ENCODE measurements at regions not wholly inside any gene's neighbourhood (a gene's known extent, or its start where the extent isn't known, plus 50 kb on each side); places are given as distances from the start of the nearest gene placed in this dataset.

- no peak overlapping the region for H3K27ac Mint-ChIP-seq (ENCODE audit: unreplicated experiment)
- TF ChIP-seq CTCF (IDR thresholded peaks at IDR 0.05) = no peak
- no peak for DNase-seq (ENCODE audit: low spot score)
- peaks cover 4% of the 10 kb centered on the region for H3K27me3 Mint-ChIP-seq (ENCODE audit: low read depth)
- no peaks in the 10 kb centered on the region for H3K4me1 Mint-ChIP-seq (ENCODE audit: low read depth)
- H3K4me3 Mint-ChIP-seq (ENCODE audit: unreplicated experiment) = no peak overlapping the region
- H3K36me3 Mint-ChIP-seq (ENCODE audit: low read depth) = no peaks in the 10 kb centered on the region
- H3K9me3 Mint-ChIP-seq (ENCODE audit: low read depth) = no peaks in the 10 kb centered on the region
These were observed 325.3 kb downstream of the ZNF516 start for GRCh38 chr18:76169733-76170132.

GRCh38 chr18:76167845-76168621, 327.0 kb downstream of the ZNF516 start:
- H3K27ac Mint-ChIP-seq (ENCODE audit: unreplicated experiment) = no peak overlapping the region

GRCh38 chr18:76167410-76167809, 327.6 kb downstream of the ZNF516 start:
- no peaks in the 10 kb centered on the region for H3K4me1 Mint-ChIP-seq (ENCODE audit: low read depth)
- no peak overlapping the region for H3K4me3 Mint-ChIP-seq (ENCODE audit: unreplicated experiment)
- DNase-seq (ENCODE audit: low spot score) = no peak
- H3K9me3 Mint-ChIP-seq (ENCODE audit: low read depth) = peaks cover 8% of the 10 kb centered on the region
- no peaks in the 10 kb centered on the region for H3K36me3 Mint-ChIP-seq (ENCODE audit: low read depth)
- no peak for TF ChIP-seq CTCF (IDR thresholded peaks at IDR 0.05)
- H3K27me3 Mint-ChIP-seq (ENCODE audit: low read depth) = peaks cover 4% of the 10 kb centered on the region
- no peak overlapping the region for H3K27ac Mint-ChIP-seq (ENCODE audit: unreplicated experiment)

More at GRCh38 chr18:76167845-76168621, 327.0 kb downstream of the ZNF516 start:
- H3K4me3 Mint-ChIP-seq (ENCODE audit: unreplicated experiment) = no peak overlapping the region
- H3K9me3 Mint-ChIP-seq (ENCODE audit: low read depth) = peaks cover 7% of the 10 kb centered on the region
- no peak for DNase-seq (ENCODE audit: low spot score)
- no peaks in the 10 kb centered on the region for H3K4me1 Mint-ChIP-seq (ENCODE audit: low read depth)
- H3K36me3 Mint-ChIP-seq (ENCODE audit: low read depth) = no peaks in the 10 kb centered on the region
- TF ChIP-seq CTCF (IDR thresholded peaks at IDR 0.05) = no peak
- peaks cover 4% of the 10 kb centered on the region for H3K27me3 Mint-ChIP-seq (ENCODE audit: low read depth)

- Mint-ChIP-seq H3K4me3 (ENCODE audit: unreplicated experiment) (no peak overlapping the region), H3K4me1 (ENCODE audit: low read depth) (no peaks in the 10 kb centered on the region), H3K9me3 (ENCODE audit: low read depth) (peaks cover 8% of the 10 kb centered on the region), H3K36me3 (ENCODE audit: low read depth) (no peaks in the 10 kb centered on the region), H3K27me3 (ENCODE audit: low read depth) (peaks cover 1% of the 10 kb centered on the region), H3K27ac (ENCODE audit: unreplicated experiment) (no peak overlapping the region)
- TF ChIP-seq CTCF (IDR thresholded peaks at IDR 0.05) = no peak
- no peak for DNase-seq (ENCODE audit: low spot score)
These were observed 332.2 kb downstream of the ZNF516 start for GRCh38 chr18:76162886-76163285.

GRCh38 chr18:76161983-76162382, 333.1 kb downstream of the ZNF516 start:
- H3K27ac Mint-ChIP-seq (ENCODE audit: unreplicated experiment) = no peak overlapping the region
- no peak overlapping the region for H3K4me3 Mint-ChIP-seq (ENCODE audit: unreplicated experiment)
- H3K36me3 Mint-ChIP-seq (ENCODE audit: low read depth) = no peaks in the 10 kb centered on the region
- H3K9me3 Mint-ChIP-seq (ENCODE audit: low read depth) = peaks cover 11% of the 10 kb centered on the region
- no peak for DNase-seq (ENCODE audit: low spot score)
- TF ChIP-seq CTCF (IDR thresholded peaks at IDR 0.05) = no peak
- H3K4me1 Mint-ChIP-seq (ENCODE audit: low read depth) = no peaks in the 10 kb centered on the region
- no peaks in the 10 kb centered on the region for H3K27me3 Mint-ChIP-seq (ENCODE audit: low read depth)
